Progenitor cell of endocrine pancreas (in vitro differentiated cells): ENCODE measurements at regions not wholly inside any gene's neighbourhood (a gene's known extent, or its start where the extent isn't known, plus 50 kb on each side); places are given as distances from the start of the nearest gene placed in this dataset.

ENCODE experiments used
- DNase-seq: peaks from one replicate; pipeline ENCODE4 v3.0.0; 2021; ENCODE audit warnings: low spot score; ENCODE audit not compliant: unreplicated experiment
- H3K27ac Mint-ChIP-seq: 2 replicates; pipeline ENCODE4 v1.8.0; 2021; ENCODE audit warnings: mild to moderate bottlenecking, moderate library complexity, mixed read lengths
- H3K27me3 Mint-ChIP-seq: 2 replicates; pipeline ENCODE4 v1.8.0; 2021; ENCODE audit warnings: mixed read lengths
- H3K36me3 Mint-ChIP-seq: 2 replicates; pipeline ENCODE4 v1.8.0; 2022; ENCODE audit warnings: mixed read lengths; ENCODE audit not compliant: insufficient read depth
- H3K4me1 Mint-ChIP-seq: 2 replicates; pipeline ENCODE4 v1.8.0; 2021; ENCODE audit warnings: low read depth, mixed read lengths
- H3K4me3 Mint-ChIP-seq: 2 replicates; pipeline ENCODE4 v1.8.0; 2021; ENCODE audit warnings: low read depth, mild to moderate bottlenecking, moderate library complexity, mixed read lengths
- H3K9me3 Mint-ChIP-seq: 2 replicates; pipeline ENCODE4 v1.8.0; 2021; ENCODE audit warnings: low read depth, mixed read lengths
- CTCF ChIP-seq: fragments of 200-600 bp; sonication (generic); IDR thresholded peaks from one replicate; pipeline ENCODE4 v1.5.0; 2021; ENCODE audit warnings: antibody characterized with exemption, mild to moderate bottlenecking; ENCODE audit not compliant: unreplicated experiment

- Mint-ChIP-seq H3K36me3 (no peaks in the 10 kb centered on the region), H3K4me1 (no peaks in the 10 kb centered on the region), H3K27ac (no peak overlapping the region), H3K27me3 (peaks cover 32% of the 10 kb centered on the region), H3K9me3 (no peaks in the 10 kb centered on the region), H3K4me3 (no peak overlapping the region)
- no peak for TF ChIP-seq CTCF
- no peak for DNase-seq
Measured at GRCh38 chr1:5416518-5416917, 575.7 kb downstream of the NPHP4 start.

- H3K4me3 Mint-ChIP-seq = no peak overlapping the region
- peaks cover 25% of the 10 kb centered on the region for H3K27me3 Mint-ChIP-seq
- peak; percentile 10 for TF ChIP-seq CTCF
- H3K27ac Mint-ChIP-seq = no peak overlapping the region
- no peaks in the 10 kb centered on the region for H3K9me3 Mint-ChIP-seq
- no peak for DNase-seq
- no peaks in the 10 kb centered on the region for H3K4me1 Mint-ChIP-seq
- H3K36me3 Mint-ChIP-seq = no peaks in the 10 kb centered on the region
Measured at GRCh38 chr1:5415606-5416005, 576.6 kb downstream of the NPHP4 start.

- H3K27me3 Mint-ChIP-seq = peaks cover 15% of the 10 kb centered on the region
- H3K27ac Mint-ChIP-seq = no peak overlapping the region
- no peaks in the 10 kb centered on the region for H3K36me3 Mint-ChIP-seq
- no peaks in the 10 kb centered on the region for H3K4me1 Mint-ChIP-seq
- H3K4me3 Mint-ChIP-seq = no peak overlapping the region
- no peak for TF ChIP-seq CTCF
- DNase-seq = no peak
- no peaks in the 10 kb centered on the region for H3K9me3 Mint-ChIP-seq
Measured at GRCh38 chr1:5410652-5411051, 581.6 kb downstream of the NPHP4 start.

GRCh38 chr1:5408401-5408800, 583.8 kb downstream of the NPHP4 start:
- H3K27me3 Mint-ChIP-seq = peaks cover 7% of the 10 kb centered on the region
- H3K4me3 Mint-ChIP-seq = no peak overlapping the region
- no peaks in the 10 kb centered on the region for H3K9me3 Mint-ChIP-seq
- no peak overlapping the region for H3K27ac Mint-ChIP-seq
- TF ChIP-seq CTCF = no peak
- H3K4me1 Mint-ChIP-seq = no peaks in the 10 kb centered on the region
- no peak for DNase-seq
- H3K36me3 Mint-ChIP-seq = no peaks in the 10 kb centered on the region

GRCh38 chr1:5405263-5405662, 587.0 kb downstream of the NPHP4 start:
- peaks cover 4% of the 10 kb centered on the region for H3K27me3 Mint-ChIP-seq
- no peaks in the 10 kb centered on the region for H3K36me3 Mint-ChIP-seq
- TF ChIP-seq CTCF = no peak
- H3K4me1 Mint-ChIP-seq = no peaks in the 10 kb centered on the region
- H3K9me3 Mint-ChIP-seq = no peaks in the 10 kb centered on the region
- no peak overlapping the region for H3K4me3 Mint-ChIP-seq
- no peak for DNase-seq
- H3K27ac Mint-ChIP-seq = peak overlapping the region; percentile 38
